Fibroblast of skin of right quadriceps (primary cell): ENCODE measurements at regions not wholly inside any gene's neighbourhood (a gene's known extent, or its start where the extent isn't known, plus 50 kb on each side); places are given as distances from the start of the nearest gene placed in this dataset.
A peak's percentile ranks its signal among the peaks of the same experiment; 100 is the strongest.
"Not testable (repeated sequence)": the region's sequence is repeated elsewhere in the genome, so short reads cannot be mapped to it uniquely, and the experiment has no call there.

Experiments
- DNase-seq: peaks from one replicate; pipeline ENCODE4 v3.0.0-alpha.2; 2013

GRCh38 chr18:2201036-2201600, 370.2 kb downstream of the METTL4 start:
- no peak for DNase-seq

- no peak for DNase-seq
These were observed 366.6 kb downstream of the METTL4 start for GRCh38 chr18:2204736-2205135.

DNA sequence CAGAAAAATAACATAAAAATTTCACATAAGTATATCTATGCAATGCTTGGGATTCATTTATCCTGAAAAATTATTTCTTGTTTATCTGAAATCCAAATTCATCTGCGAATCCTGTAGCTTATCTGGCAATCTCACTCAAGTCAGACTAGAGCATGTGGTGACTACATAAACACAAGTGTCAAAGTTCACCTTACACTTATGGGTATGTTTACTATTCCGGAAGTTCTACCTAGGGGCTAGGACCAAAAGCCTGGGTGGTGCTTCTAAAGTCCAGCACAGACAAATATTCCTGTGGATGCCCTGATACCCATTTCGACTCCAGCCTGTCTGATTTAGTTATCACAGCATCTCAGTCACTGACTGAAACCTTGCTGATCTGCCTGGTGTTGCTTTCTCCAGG, 364.0 kb downstream of the METTL4 start:
- DNase-seq = no peak

- no peak for DNase-seq
These were observed 358.6 kb downstream of the METTL4 start for GRCh38 chr18:2212598-2213205.

GRCh38 chr18:2213905-2214304, 357.4 kb downstream of the METTL4 start:
- no peak for DNase-seq

DNA sequence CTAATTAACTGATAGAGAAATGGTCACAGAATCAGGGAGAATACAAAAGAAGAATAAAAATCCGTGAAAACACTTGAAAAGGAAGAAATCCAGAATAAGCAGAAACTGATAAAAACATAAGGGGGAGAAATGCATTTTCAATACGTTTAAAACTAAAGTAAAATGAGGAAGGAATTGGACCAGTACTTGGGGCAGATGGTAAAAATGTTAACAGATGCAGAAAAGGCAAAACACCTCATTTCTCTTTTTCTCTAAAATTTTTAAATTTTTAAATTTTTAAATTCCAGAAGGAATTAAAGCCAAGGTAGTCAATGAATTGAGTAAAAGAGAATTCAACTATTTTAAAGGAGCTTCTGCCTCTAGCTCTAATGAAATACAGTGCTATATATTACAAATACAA, 353.9 kb downstream of the METTL4 start:
- DNase-seq = no peak

- no peak for DNase-seq
These were observed 353.2 kb downstream of the METTL4 start for GRCh38 chr18:2218101-2218500.

DNA sequence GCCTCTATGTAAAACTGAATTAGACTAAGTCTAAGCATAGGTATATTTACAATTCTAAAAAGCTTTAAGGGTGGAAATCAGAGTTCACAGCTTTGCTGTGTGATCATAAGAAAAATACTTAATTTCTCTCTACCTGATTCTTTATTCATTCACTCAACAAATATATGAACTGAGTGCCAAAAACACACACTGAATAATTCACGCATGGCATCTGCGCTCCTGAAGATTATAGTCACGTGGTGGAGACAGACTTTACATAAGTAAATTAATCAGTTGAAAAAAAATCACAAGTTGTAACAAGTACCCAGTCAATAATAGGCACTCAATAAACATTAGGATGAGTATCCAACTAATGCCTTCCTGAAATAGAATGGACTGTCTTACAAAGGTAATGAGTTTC, 351.6 kb downstream of the METTL4 start:
- DNase-seq = no peak

DNA sequence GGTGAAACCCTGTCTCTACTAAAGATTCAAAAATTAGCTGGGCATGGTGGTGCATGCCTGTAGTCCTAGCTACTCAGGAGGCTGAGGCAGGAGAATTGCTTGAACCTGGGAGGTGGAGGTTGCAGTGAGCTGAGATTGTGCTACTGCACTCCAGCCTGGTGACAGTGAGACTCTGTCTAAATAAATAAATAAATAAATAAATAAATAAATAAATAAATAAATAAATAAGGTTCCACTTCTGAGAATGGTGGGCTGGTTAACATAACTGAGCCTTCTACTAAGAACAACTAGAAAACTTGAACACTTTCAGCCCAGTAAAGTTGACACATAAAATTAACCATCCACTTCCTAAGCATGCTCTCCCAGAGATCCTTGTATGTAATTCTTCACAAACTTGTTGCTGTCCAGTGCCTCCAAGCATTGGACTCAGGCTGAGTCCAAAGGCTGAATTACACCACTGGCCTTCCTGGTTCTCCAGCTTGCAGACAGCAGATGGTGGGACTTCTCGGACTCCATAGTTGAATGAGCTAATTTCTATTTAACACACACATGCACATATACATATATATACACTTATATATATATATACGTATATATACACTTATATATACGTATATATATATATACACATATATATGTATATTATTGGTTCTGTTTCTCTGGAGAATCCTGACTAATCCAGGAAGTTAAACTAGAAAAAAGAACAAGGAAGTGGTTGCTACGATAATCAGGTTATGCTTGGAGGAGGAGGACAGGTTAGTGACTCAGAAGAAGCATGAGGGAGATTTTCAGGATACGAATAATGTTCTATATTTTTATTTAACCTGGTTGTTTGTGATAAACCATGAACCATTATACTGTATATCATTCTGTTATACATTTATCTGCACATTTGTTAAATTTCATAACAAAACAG, 348.8 kb downstream of the METTL4 start:
- DNase-seq = no peak

GRCh38 chr18:2223449-2223848, 347.9 kb downstream of the METTL4 start:
- DNase-seq = peak; percentile 27

DNA sequence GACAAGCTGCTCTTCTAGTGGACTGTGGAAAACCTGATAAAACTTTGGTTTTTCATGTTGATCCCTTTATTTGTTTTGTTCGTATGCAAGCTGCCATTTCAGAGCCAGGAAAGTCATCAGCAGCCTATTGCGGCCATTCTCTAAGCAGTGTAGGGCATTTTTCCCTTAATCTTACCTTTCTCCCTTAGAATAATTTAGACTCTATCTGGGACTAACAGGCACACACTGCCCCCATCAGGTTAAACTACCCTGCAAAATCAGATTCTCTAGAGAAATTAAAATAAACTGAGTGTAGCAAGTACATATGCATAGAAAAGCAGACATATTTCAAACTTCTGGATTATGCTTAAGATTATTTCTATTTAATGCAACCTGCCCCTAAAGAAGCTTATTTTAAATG, 347.5 kb downstream of the METTL4 start:
- peak; percentile 42 for DNase-seq

DNA sequence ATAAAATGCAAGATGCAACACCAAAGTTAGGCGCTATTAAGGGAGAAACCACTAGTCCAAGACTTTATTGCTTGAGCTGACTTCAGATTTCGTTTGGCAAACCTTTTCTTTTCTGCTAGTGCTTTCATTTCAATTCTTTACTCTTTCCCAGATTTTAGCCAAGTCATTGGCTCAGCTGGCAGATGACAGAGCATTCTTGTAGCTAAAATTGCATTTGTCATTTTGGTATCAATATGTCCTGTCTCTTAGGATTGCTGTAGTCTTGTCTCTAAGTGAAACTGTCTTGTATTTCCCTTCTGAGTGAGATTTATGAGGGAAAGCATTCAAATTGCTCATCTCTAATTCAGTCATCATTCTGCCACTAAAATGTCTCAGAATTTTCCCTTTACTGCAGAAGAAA, 335.1 kb downstream of the METTL4 start:
- DNase-seq = no peak

GRCh38 chr18:2237706-2238105, 333.6 kb downstream of the METTL4 start:
- DNase-seq = no peak

- no peak for DNase-seq
These were observed 331.0 kb downstream of the METTL4 start for GRCh38 chr18:2240311-2240705.

DNA sequence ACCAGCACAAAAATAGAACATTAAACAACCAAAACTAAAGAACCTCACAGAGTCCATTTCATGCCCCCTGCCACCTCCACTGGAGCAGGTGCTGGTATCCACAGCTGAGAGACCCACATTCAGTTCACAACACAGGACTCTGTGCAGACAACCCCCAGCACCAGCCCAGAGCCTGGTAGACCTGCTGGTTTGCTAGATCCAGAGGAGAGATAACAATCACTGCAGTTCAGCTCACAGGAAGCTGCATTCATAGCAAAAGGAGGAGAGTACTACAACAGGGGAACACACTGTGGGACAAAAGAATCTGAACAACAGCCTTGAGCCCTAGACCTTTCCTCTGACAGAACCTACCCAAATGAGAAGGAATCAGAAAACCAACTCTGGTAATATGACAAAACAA, 326.7 kb downstream of the METTL4 start:
- no peak for DNase-seq

DNA sequence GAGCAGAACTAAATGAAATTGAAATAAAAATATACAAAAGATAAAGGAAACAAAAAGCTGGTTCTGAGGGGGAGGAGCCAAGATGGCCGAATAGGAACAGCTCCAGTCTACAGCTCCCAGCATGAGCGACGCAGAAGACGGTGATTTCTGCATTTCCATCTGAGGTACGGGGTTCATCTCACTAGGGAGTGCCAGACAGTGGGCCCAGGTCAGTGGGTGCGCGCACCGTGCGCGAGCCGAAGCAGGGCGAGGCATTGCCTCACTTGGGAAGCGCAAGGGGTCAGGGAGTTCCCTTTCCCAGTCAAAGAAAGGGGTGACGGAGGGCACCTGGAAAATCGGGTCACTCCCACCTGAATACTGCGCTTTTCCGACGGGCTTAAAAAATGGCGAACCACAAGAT, 324.2 kb downstream of the METTL4 start:
- not testable (repeated sequence) for DNase-seq

DNA sequence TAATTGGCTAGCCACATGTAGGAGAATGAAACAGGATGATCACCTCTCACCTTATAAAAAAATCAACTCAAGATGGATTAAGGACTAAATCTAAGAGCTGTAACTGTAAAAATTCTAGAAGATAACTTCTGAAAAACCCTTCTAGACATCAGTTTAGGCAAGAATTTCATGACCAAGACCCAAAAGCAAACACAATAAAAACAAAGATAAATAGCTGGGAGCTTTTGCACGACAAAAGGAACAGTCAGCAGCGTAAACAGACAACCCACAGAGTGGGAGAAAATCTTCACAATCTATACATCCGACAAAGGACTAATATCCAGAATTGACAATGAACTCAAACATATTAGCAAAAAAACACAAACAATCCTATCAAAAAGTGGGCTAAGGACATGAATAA, 316.3 kb downstream of the METTL4 start:
- no peak for DNase-seq

GRCh38 chr18:2256577-2256976, 314.7 kb downstream of the METTL4 start:
- no peak for DNase-seq

DNA sequence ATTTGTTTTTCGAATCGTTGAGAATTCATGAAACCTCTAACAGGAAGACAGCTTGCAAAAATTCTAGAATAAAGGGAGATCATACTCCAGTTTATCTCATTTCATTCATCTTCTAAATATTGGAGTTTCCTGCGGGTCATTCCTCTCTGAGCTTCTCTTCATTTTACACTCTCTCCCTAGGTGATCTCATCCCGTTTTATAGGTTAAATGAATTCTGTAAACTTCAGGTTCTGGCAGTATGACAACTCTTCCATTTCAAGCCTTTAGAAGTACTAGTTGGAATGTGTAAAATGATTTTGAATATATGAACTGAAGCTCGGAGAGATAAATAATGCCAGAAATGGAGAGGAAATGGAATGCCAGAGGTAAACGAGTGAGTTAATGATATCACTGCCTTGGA, 312.4 kb downstream of the METTL4 start:
- no peak for DNase-seq

- DNase-seq = no peak
These were observed 307.9 kb downstream of the METTL4 start for GRCh38 chr18:2263303-2263890.

DNA sequence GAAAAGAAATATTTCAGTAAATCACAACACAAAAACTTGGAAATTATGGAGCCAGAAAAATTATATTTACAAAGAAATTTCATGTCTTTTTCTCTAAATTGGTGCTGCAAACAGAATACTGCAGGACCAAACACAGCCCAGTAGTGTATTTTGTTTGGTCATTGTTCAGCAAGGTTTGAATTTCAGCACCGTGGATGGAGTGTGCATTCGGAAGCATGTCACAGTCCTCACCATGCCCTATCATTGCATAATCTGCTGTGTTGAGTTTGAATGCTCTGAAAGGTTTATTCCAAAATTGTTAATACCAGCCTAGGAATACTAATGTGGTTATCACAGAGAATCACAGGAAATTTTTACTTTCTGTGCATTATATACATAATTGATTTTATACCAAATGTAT, 296.7 kb downstream of the METTL4 start:
- DNase-seq = no peak

GRCh38 chr18:2281086-2281485, 290.2 kb downstream of the METTL4 start:
- no peak for DNase-seq

GRCh38 chr18:2281523-2282199, 289.6 kb downstream of the METTL4 start:
- no peak for DNase-seq
